PFSK-1 (cell line): ENCODE measurements at regions not wholly inside any gene's neighbourhood (a gene's known extent, or its start where the extent isn't known, plus 50 kb on each side); places are given as distances from the start of the nearest gene placed in this dataset.

Experiments
- REST ChIP-seq, 2 experiments: IDR thresholded peaks; 2 replicates each; pipeline versions ENCODE4 v1.6.1 to v1.8.0; 2011 to 2012; ENCODE audit warnings: low read depth in 2 of 2, low read length in 2 of 2, control low read depth in 1 of 2, inconsistent platforms in 1 of 2, mild to moderate bottlenecking in 1 of 2, moderate library complexity in 1 of 2; ENCODE audit not compliant: insufficient read depth in 1 of 2
- SIN3A ChIP-seq: IDR thresholded peaks from 2 replicates; pipeline ENCODE4 v1.6.1; 2012; ENCODE audit warnings: mild to moderate bottlenecking, low read length, moderate library complexity, borderline replicate concordance; ENCODE audit not compliant: insufficient read depth

- TF ChIP-seq REST (IDR thresholded peaks at IDR 0.05; ENCODE audit: insufficient read depth in 1 of 2, low read depth in 2 of 2, low read length in 2 of 2): no peak
- no peak for TF ChIP-seq SIN3A
Measured at GRCh38 chr13:47687577-47687976, 313.5 kb downstream of the SUCLA2 start.
